Neural cell (in vitro differentiated cells): ENCODE measurements at regions not wholly inside any gene's neighbourhood (a gene's known extent, or its start where the extent isn't known, plus 50 kb on each side); places are given as distances from the start of the nearest gene placed in this dataset.

Experiments
- H2AFZ ChIP-seq: fragments of 200-600, 300-800 bp; sonication (generic), shearing (Covaris generic); 2 replicates; pipeline ENCODE4 v1.6.0; 2014; ENCODE audit warnings: low read depth, mild to moderate bottlenecking, antibody characterized with exemption, low read length, moderate library complexity
- H3F3A ChIP-seq: fragments of 200-600 bp; shearing (Covaris generic); 2 replicates; pipeline ENCODE4 v1.6.1; 2016; ENCODE audit warnings: mild to moderate bottlenecking, moderate library complexity, mixed read lengths, antibody characterized with exemption, low read length; ENCODE audit not compliant: insufficient read depth, poor library complexity, severe bottlenecking
- H3K27ac ChIP-seq: fragments of 200-600, 300-800 bp; sonication (generic), shearing (Covaris generic); 2 replicates; pipeline ENCODE4 v1.5.1; 2014; ENCODE audit warnings: mild to moderate bottlenecking, low read length, moderate library complexity
- H3K27me3 ChIP-seq: fragments of 300-800, 200-600 bp; sonication (generic), shearing (Covaris generic); 2 replicates; pipeline ENCODE4 v1.6.0; 2014; ENCODE audit warnings: mild to moderate bottlenecking, low read depth, low read length, moderate library complexity; ENCODE audit not compliant: insufficient read depth
- H3K36me3 ChIP-seq: fragments of 300-800, 200-600 bp; sonication (generic), shearing (Covaris generic); 2 replicates; pipeline ENCODE4 v1.5.1; 2014; ENCODE audit warnings: mild to moderate bottlenecking, antibody characterized with exemption, low read length, moderate library complexity; ENCODE audit not compliant: insufficient read depth
- H3K4me2 ChIP-seq: fragments of 300-800, 200-600 bp; sonication (generic), shearing (Covaris generic); 2 replicates; pipeline ENCODE4 v1.6.0; 2014; ENCODE audit warnings: mild to moderate bottlenecking, low read length
- H3K4me3 ChIP-seq: fragments of 300-800, 200-600 bp; sonication (generic), shearing (Covaris generic); 2 replicates; pipeline ENCODE4 v1.5.1; 2014; ENCODE audit warnings: mild to moderate bottlenecking, low read length, moderate library complexity
- H3K79me2 ChIP-seq: fragments of 200-600 bp; shearing (Covaris generic); replicated peaks from 2 replicates; pipeline ENCODE4 v1.6.0; 2014; ENCODE audit warnings: mild to moderate bottlenecking, low read length, moderate library complexity; ENCODE audit not compliant: insufficient read depth
- H3K9ac ChIP-seq: fragments of 300-800, 200-600 bp; sonication (generic), shearing (Covaris generic); 2 replicates; pipeline ENCODE4 v1.6.1; 2016; ENCODE audit warnings: mild to moderate bottlenecking, low read length, mixed read lengths
- H3K9me2 ChIP-seq: fragments of 200-600 bp; shearing (Covaris generic); 2 replicates; pipeline ENCODE4 v1.6.1; 2016; ENCODE audit warnings: mild to moderate bottlenecking, low read length, mixed read lengths; ENCODE audit not compliant: insufficient read depth
- H3K9me3 ChIP-seq: fragments of 200-600, 300-800 bp; sonication (generic), shearing (Covaris generic); 2 replicates; pipeline ENCODE4 v1.6.1; 2016; ENCODE audit warnings: mild to moderate bottlenecking, mixed run types, low read length, moderate library complexity, mixed read lengths
- H4K20me1 ChIP-seq: fragments of 200-600 bp; shearing (Covaris generic); 2 replicates; pipeline ENCODE4 v1.6.1; 2016; ENCODE audit warnings: mild to moderate bottlenecking, mixed run types; ENCODE audit not compliant: insufficient read depth
- EP300 ChIP-seq: fragments of 450-650 bp; conservative IDR thresholded peaks from 2 replicates; pipeline ENCODE4 v1.6.1; 2014; ENCODE audit warnings: antibody characterized with exemption, mild to moderate bottlenecking, moderate library complexity; ENCODE audit not compliant: poor library complexity, severe bottlenecking
- EZH2 ChIP-seq: fragments of 200-600, 300-800 bp; shearing (Covaris generic), sonication (generic); IDR thresholded peaks from 2 replicates; pipeline ENCODE4 v1.6.1; 2014; ENCODE audit warnings: antibody characterized with exemption, low read length, borderline replicate concordance, mild to moderate bottlenecking; ENCODE audit not compliant: insufficient read depth, poor library complexity, severe bottlenecking
- MXI1 ChIP-seq: fragments of 450-650 bp; conservative IDR thresholded peaks from 2 replicates; pipeline ENCODE4 v1.6.1; 2014; ENCODE audit warnings: antibody characterized with exemption, mild to moderate bottlenecking; ENCODE audit not compliant: poor library complexity, severe bottlenecking
- POLR2AphosphoS5 ChIP-seq: IDR thresholded peaks from 2 replicates; pipeline ENCODE4 v1.6.1; 2012
- RAD21 ChIP-seq: fragments of 450-650 bp; conservative IDR thresholded peaks from 2 replicates; pipeline ENCODE4 v1.6.1; 2014; ENCODE audit warnings: antibody characterized with exemption, mild to moderate bottlenecking, moderate library complexity
- SMC3 ChIP-seq: fragments of 450-650 bp; conservative IDR thresholded peaks from 2 replicates; pipeline ENCODE4 v1.6.1; 2014; ENCODE audit warnings: antibody characterized with exemption, mild to moderate bottlenecking, moderate library complexity; ENCODE audit not compliant: poor library complexity
- TAF1 ChIP-seq: IDR thresholded peaks from 2 replicates; pipeline ENCODE4 v1.6.1; 2012; ENCODE audit warnings: low read depth
- TF ChIP-seq, protein P1 (sequence below): fragments of 450-650 bp; IDR thresholded peaks from 2 replicates; pipeline ENCODE4 v1.5.1; 2014; ENCODE audit warnings: antibody characterized with exemption, mild to moderate bottlenecking, moderate library complexity; ENCODE audit not compliant: poor library complexity, severe bottlenecking
- TF ChIP-seq, protein P2 (sequence below): IDR thresholded peaks from 2 replicates; pipeline ENCODE4 v1.6.1; 2012; ENCODE audit warnings: borderline replicate concordance

DNA sequence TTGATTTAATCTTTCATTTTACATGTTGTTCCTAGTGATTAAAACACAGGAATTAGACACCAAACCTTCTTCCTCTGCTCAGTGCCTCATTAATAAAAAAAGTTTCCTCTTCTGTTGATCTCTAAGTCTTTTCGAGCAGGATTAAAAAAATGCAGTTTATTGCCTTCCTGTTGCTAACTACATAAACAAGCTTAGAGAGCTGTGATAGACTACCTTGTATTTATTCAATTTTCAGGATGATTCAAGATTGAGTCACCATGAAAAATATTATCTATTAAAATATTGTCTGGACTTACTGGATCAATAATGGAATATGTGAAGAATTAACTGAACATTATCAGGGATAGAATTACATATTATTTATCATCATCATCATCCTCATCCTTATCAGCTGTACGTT is 1089.6 kb upstream of the CNTNAP5 start:
- Histone ChIP-seq H2AFZ (no peak overlapping the region), H3K36me3 (no peaks in the 10 kb centered on the region), H4K20me1 (no peaks in the 10 kb centered on the region), H3K9me3 (no peaks in the 10 kb centered on the region), H3K27ac (no peak overlapping the region), H3K79me2 (no peaks in the 10 kb centered on the region), H3K27me3 (no peaks in the 10 kb centered on the region), H3K4me3 (no peak overlapping the region), H3K9me2 (no peaks in the 10 kb centered on the region), H3F3A (no peaks in the 10 kb centered on the region), H3K4me2 (no peak overlapping the region), H3K9ac (no peak overlapping the region)
- TF ChIP-seq RAD21 = no peak
- TF ChIP-seq EZH2 = no peak
- no peak for TF ChIP-seq SMC3
- TF ChIP-seq, protein P1, sequence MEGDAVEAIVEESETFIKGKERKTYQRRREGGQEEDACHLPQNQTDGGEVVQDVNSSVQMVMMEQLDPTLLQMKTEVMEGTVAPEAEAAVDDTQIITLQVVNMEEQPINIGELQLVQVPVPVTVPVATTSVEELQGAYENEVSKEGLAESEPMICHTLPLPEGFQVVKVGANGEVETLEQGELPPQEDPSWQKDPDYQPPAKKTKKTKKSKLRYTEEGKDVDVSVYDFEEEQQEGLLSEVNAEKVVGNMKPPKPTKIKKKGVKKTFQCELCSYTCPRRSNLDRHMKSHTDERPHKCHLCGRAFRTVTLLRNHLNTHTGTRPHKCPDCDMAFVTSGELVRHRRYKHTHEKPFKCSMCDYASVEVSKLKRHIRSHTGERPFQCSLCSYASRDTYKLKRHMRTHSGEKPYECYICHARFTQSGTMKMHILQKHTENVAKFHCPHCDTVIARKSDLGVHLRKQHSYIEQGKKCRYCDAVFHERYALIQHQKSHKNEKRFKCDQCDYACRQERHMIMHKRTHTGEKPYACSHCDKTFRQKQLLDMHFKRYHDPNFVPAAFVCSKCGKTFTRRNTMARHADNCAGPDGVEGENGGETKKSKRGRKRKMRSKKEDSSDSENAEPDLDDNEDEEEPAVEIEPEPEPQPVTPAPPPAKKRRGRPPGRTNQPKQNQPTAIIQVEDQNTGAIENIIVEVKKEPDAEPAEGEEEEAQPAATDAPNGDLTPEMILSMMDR = no peak
- TF ChIP-seq TAF1 = no peak
- TF ChIP-seq POLR2AphosphoS5 = no peak
- TF ChIP-seq MXI1 = no peak
- TF ChIP-seq EP300 = no peak
- TF ChIP-seq, protein P2, sequence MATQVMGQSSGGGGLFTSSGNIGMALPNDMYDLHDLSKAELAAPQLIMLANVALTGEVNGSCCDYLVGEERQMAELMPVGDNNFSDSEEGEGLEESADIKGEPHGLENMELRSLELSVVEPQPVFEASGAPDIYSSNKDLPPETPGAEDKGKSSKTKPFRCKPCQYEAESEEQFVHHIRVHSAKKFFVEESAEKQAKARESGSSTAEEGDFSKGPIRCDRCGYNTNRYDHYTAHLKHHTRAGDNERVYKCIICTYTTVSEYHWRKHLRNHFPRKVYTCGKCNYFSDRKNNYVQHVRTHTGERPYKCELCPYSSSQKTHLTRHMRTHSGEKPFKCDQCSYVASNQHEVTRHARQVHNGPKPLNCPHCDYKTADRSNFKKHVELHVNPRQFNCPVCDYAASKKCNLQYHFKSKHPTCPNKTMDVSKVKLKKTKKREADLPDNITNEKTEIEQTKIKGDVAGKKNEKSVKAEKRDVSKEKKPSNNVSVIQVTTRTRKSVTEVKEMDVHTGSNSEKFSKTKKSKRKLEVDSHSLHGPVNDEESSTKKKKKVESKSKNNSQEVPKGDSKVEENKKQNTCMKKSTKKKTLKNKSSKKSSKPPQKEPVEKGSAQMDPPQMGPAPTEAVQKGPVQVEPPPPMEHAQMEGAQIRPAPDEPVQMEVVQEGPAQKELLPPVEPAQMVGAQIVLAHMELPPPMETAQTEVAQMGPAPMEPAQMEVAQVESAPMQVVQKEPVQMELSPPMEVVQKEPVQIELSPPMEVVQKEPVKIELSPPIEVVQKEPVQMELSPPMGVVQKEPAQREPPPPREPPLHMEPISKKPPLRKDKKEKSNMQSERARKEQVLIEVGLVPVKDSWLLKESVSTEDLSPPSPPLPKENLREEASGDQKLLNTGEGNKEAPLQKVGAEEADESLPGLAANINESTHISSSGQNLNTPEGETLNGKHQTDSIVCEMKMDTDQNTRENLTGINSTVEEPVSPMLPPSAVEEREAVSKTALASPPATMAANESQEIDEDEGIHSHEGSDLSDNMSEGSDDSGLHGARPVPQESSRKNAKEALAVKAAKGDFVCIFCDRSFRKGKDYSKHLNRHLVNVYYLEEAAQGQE = no peak

DNA sequence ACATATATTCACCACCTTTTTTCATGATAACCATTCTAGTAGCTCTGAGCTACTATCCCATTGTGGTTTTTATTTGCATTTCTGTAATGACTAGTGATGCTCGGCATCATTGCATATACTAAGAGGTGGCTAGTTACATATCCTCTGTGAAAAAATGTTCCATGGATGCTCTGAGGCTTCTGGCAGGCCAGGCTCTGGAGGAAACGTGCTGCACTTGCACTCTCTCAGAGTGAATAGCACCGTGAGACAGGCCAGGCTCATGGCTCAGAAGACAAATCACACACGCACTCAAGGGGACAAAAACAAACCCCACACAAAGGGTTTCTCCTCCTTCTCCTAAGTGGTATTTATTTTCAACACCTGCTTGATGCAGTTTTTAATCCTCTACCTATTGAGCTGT is 1085.3 kb upstream of the CNTNAP5 start:
- no peak for TF ChIP-seq EZH2
- no peak for TF ChIP-seq POLR2AphosphoS5
- no peak for TF ChIP-seq EP300
- TF ChIP-seq TAF1 = no peak
- TF ChIP-seq, protein P2 = no peak
- no peak for TF ChIP-seq SMC3
- TF ChIP-seq RAD21 = no peak
- no peak for TF ChIP-seq MXI1
- TF ChIP-seq, protein P1 = no peak
- Histone ChIP-seq H3K9me2 (no peaks in the 10 kb centered on the region), H3K36me3 (no peaks in the 10 kb centered on the region), H3K79me2 (no peaks in the 10 kb centered on the region), H3F3A (no peaks in the 10 kb centered on the region), H3K4me3 (no peak overlapping the region), H4K20me1 (no peaks in the 10 kb centered on the region), H3K27me3 (no peaks in the 10 kb centered on the region), H2AFZ (no peak overlapping the region), H3K9me3 (no peaks in the 10 kb centered on the region), H3K27ac (no peak overlapping the region), H3K9ac (no peak overlapping the region), H3K4me2 (no peak overlapping the region)
